ENCODE measurements at regions not wholly inside any gene's neighbourhood (a gene's known extent, or its start where the extent isn't known, plus 50 kb on each side); places are given as distances from the start of the nearest gene placed in this dataset.

DNA sequence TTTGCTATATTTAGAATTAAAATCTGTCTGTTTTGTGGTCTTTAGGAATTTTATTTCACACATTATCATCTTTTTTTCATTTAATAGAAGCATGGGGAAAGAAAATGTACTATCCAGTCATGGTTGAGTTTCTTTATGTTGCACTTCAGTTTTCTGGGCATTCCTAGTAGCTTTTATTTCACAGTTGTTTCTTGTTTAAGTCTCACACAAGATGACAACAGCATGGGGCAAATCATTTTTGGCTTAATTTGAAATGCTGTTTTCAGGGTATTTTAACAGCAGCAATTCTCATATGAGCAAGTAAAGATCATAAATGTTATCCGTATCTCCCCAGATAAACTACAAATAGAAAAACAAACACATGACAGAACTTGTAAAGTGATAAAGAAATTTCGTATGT, 1600.2 kb downstream of the PCDH9 start:
- H3K4me3 ChIP-seq, result no peak overlapping the region
- no peaks in the 10 kb centered on the region for H3K4me1 ChIP-seq

DNA sequence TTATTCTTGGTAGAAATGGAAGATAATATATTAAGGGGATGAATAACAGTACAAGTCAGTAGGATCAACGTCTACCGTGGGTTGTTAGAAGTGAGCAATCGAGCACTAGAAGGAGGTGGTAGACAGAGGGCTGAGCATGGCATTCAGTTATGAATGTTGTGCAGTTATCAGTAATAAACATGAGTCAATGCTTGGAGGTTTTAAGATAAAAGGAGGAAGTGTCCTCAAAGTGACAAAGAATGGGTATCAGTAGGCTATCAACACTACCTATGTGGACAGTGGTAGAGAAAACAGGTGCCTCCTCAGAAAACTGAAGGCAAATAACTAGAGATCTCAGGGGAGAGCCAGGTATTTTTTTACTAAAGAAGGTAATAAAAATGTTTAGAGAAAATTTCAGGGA, 1607.0 kb downstream of the PCDH9 start:
- no peaks in the 10 kb centered on the region for H3K4me1 ChIP-seq
- intact Hi-C loops (cut with DNase I), result no loop called here
- no peaks in the 10 kb centered on the region for H3K27me3 ChIP-seq

More for the DNA sequence above, 1600.2 kb downstream of the PCDH9 start:
- Histone ChIP-seq H3K27me3 (no peaks in the 10 kb centered on the region), H3K36me3 (no peaks in the 10 kb centered on the region), H3K9me3 (no peaks in the 10 kb centered on the region), H3K27ac (no peak overlapping the region)
- DNase-seq, result no peak
- WGBS, 2 donors, result 56 to 63% methylated on average over 2 of the region's 2 CpGs
- intact Hi-C loops (cut with DNase I), result no loop called here
- TF ChIP-seq, protein P1, sequence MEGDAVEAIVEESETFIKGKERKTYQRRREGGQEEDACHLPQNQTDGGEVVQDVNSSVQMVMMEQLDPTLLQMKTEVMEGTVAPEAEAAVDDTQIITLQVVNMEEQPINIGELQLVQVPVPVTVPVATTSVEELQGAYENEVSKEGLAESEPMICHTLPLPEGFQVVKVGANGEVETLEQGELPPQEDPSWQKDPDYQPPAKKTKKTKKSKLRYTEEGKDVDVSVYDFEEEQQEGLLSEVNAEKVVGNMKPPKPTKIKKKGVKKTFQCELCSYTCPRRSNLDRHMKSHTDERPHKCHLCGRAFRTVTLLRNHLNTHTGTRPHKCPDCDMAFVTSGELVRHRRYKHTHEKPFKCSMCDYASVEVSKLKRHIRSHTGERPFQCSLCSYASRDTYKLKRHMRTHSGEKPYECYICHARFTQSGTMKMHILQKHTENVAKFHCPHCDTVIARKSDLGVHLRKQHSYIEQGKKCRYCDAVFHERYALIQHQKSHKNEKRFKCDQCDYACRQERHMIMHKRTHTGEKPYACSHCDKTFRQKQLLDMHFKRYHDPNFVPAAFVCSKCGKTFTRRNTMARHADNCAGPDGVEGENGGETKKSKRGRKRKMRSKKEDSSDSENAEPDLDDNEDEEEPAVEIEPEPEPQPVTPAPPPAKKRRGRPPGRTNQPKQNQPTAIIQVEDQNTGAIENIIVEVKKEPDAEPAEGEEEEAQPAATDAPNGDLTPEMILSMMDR (IDR thresholded peaks at IDR 0.05), result no peak
- no peak for TF ChIP-seq POLR2A (IDR thresholded peaks at IDR 0.05)

DNA sequence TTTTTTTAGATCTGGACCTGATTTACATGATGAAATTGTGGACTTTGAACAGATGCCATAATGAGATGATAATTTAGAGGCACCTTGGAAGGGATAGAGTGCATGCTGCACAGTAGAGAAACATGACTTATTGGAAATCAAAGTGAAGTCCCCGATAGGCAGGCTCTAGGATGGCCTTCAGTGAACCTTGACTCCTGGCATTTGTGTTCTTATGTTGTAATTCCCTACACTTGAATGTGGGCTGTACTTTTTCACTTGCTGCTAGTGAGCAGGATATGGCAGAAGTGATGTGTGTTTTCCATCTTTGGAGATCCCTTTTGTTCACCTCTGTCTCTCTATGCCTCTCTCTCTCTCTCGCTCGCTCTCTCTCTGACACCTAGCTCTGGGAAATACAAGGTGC, 1614.6 kb downstream of the PCDH9 start:
- Histone ChIP-seq H3K4me1 (no peaks in the 10 kb centered on the region), H3K27me3 (no peaks in the 10 kb centered on the region), H3K36me3 (no peaks in the 10 kb centered on the region), H3K9me3 (peaks cover 0 to 3% (median 0%) of the 10 kb centered on the region in 3 donors), H3K27ac (no peak overlapping the region), H3K4me3 (no peak overlapping the region)
- no peak for DNase-seq
- TF ChIP-seq, protein P1 (IDR thresholded peaks at IDR 0.05), result no peak
- TF ChIP-seq POLR2A (IDR thresholded peaks at IDR 0.05), result no peak
- intact Hi-C loops (cut with DNase I), result no loop called here
- 86 to 88% methylated on average over 3 of the region's 3 CpGs for WGBS, 2 donors

More for the DNA sequence above, 1607.0 kb downstream of the PCDH9 start:
- Histone ChIP-seq H3K36me3 (no peaks in the 10 kb centered on the region), H3K27ac (no peak overlapping the region), H3K4me3 (no peak overlapping the region), H3K9me3 (peaks cover 0 to 3% (median 0%) of the 10 kb centered on the region in 3 donors)
- no peak for DNase-seq
- TF ChIP-seq, protein P1 (IDR thresholded peaks at IDR 0.05), result no peak
- TF ChIP-seq POLR2A (IDR thresholded peaks at IDR 0.05), result no peak
- WGBS, 2 donors, result 70 to 76% methylated on average over 3 of the region's 3 CpGs

DNA sequence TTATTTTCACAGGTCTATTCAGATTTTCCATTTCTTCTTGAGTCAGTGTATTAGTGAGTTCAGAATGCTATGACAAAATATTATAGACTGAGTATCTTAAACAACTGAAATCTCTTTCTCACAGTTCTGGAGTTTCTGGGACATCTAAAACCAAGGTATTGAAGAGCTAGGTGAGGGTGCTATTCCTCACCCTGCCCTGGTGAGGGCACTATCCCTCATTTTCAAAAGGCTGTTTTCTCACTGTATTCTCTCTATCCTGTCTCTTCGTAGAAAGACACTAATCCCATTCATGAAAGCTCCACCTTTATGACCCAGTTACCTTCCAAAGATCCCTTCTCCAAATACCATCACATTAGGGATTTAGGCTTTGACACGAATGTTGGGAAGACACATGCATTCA, 1617.1 kb downstream of the PCDH9 start:
- no peaks in the 10 kb centered on the region for H3K9me3 ChIP-seq
- H3K27me3 ChIP-seq, result no peaks in the 10 kb centered on the region
- intact Hi-C loops (cut with DNase I), result no loop called here
- no peak overlapping the region for H3K27ac ChIP-seq
- H3K4me3 ChIP-seq, result no peak overlapping the region
- DNase-seq, result no peak
- TF ChIP-seq, protein P1 (IDR thresholded peaks at IDR 0.05), result no peak
- no peak for TF ChIP-seq POLR2A (IDR thresholded peaks at IDR 0.05)
- H3K4me1 ChIP-seq, result no peaks in the 10 kb centered on the region
- H3K36me3 ChIP-seq, result no peaks in the 10 kb centered on the region
- WGBS, 2 donors, result 64 to 69% methylated on average over 2 of the region's 2 CpGs

DNA sequence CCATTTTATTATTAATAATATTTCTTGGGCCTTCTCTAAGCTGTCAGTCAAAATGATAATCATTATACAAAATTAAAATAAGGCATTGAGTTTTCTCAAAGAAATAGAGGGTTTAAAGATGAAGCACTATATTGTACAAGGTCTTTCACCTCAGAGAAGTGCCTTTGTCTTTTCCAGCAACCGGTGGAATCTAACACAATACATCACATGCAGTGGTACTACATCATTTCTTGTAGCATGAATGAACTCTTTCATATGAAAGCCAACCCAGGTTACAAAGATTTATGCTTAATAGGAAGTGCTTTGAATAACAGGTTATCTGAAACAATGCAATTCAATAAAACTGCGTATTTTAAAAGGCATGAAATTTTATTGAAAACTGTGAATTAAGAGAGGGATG, 1620.8 kb downstream of the PCDH9 start:
- 58 to 74% methylated on average over 2 of the region's 2 CpGs for WGBS, 2 donors

More for the DNA sequence above, 1620.8 kb downstream of the PCDH9 start:
- no peak for DNase-seq
- H3K27ac ChIP-seq, result no peak overlapping the region
- no peaks in the 10 kb centered on the region for H3K27me3 ChIP-seq
- TF ChIP-seq, protein P1 (IDR thresholded peaks at IDR 0.05), result no peak
- TF ChIP-seq POLR2A (IDR thresholded peaks at IDR 0.05), result no peak
- H3K36me3 ChIP-seq, result no peaks in the 10 kb centered on the region
- no peak overlapping the region for H3K4me3 ChIP-seq
- no peaks in the 10 kb centered on the region for H3K9me3 ChIP-seq
- intact Hi-C loops (cut with DNase I), result no loop called here
- no peaks in the 10 kb centered on the region for H3K4me1 ChIP-seq
